Body of pancreas (tissue), 4 donors: ENCODE measurements at regions not wholly inside any gene's neighbourhood (a gene's known extent, or its start where the extent isn't known, plus 50 kb on each side); places are given as distances from the start of the nearest gene placed in this dataset.

ENCODE experiments used
- ATAC-seq: fragments of 150-250 bp; one replicate; pipeline ENCODE4 v1.9.1; 2016
- DNase-seq, 4 donors: peaks; one replicate each; pipeline ENCODE4 v3.0.0-alpha.2; 2019
- H3K27ac ChIP-seq, 4 donors: fragments of 200-600 bp; sonication (generic); 1 replicate in 3 of 4; 2 replicates in 1 of 4; pipeline versions ENCODE4 v1.5.1 to v1.6.1; 2016 to 2019; ENCODE audit warnings: mild to moderate bottlenecking in 1 of 4, mixed read lengths in 1 of 4, moderate library complexity in 1 of 4
- H3K27me3 ChIP-seq, 2 donors: fragments of 200-600 bp; sonication (generic); one replicate each; pipeline ENCODE4 v1.6.0; 2016; ENCODE audit warnings: mild to moderate bottlenecking in 1 of 2
- H3K36me3 ChIP-seq, 2 donors: fragments of 200-600 bp; sonication (generic); replicated peaks in 1 of 2; 2 replicates each; pipeline ENCODE4 v1.5.1; 2016; ENCODE audit warnings: low read depth in 2 of 2; ENCODE audit not compliant: insufficient read depth in 1 of 2
- H3K4me1 ChIP-seq: fragments of 200-600 bp; sonication (generic); one replicate; pipeline ENCODE4 v1.6.0; 2016
- H3K4me3 ChIP-seq, 2 donors: fragments of 200-600 bp; sonication (generic); 1 replicate in 1 of 2; 2 replicates in 1 of 2; pipeline ENCODE4 v1.5.1; 2016 to 2019
- H3K9me3 ChIP-seq, 3 donors: fragments of 200-600 bp; sonication (generic); 1 replicate in 2 of 3; 2 replicates in 1 of 3; pipeline ENCODE4 v1.5.1; 2016
- CTCF ChIP-seq, 7 experiments: fragments of 450-650 bp in 4 of 7; fragments of 200-600 bp in 3 of 7; sonication (generic) in 3 of 7; IDR thresholded peaks; one replicate each; pipeline ENCODE4 v1.5.1; 2016 to 2019; ENCODE audit warnings: antibody characterized with exemption in 7 of 7
- POLR2A ChIP-seq, 3 donors: fragments of 450-650 bp; IDR thresholded peaks; one replicate each; pipeline ENCODE4 v1.6.1; 2016; ENCODE audit warnings: antibody characterized with exemption in 3 of 3, mild to moderate bottlenecking in 2 of 3
- WGBS, 2 donors: methylation state at CpG; one replicate each; pipeline ENCODE4 v1.1.5; 2017; 5-methylcytosine and 5-hydroxymethylcytosine counted together
- intact Hi-C: fragments of 100-400 bp; cut with DNase I; formaldehyde crosslinking; loops from one replicate; pipeline ENCODE4 v1.15.1; 2023

DNA sequence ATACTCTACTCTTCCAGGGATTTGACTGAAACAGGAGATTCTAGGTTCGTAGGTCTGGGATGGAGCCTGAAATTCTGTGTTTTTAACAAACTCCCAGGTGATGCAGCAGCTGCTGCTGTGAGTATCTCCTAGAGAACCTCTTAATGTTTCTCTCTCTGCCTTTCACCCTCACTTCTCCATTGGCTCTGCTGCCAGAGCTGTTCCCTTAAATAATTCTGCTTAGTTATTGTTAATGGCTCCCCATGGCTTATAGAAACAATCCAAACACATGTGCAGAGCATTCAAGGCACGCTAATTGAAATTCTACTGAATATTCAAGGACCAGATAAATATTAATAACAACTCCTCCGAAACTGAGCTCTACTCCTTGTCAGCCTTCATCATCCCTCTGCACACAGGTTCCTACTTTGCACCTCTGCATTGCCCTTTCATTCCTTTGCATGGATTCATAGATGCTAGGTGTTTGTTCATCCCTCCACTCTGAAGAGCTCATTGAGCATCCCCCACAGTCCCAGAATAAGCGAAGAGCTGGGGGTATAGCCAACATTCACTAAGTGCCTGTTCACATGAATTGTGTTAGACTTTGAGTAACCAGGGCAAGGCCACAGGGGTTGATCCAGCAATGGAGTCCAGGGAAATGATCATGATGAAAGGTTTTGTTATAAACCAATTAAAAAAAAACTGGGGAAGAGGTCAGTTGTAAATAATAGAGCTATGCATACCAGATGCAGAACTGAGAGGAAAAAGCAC is 488.4 kb upstream of the JAG1 start:
- peaks cover 18% of the 10 kb centered on the region for H3K4me1 ChIP-seq
- intact Hi-C loops: no loop called here
- no peaks in the 10 kb centered on the region for H3K36me3 ChIP-seq
- H3K4me3 ChIP-seq: no peak overlapping the region
- no peaks in the 10 kb centered on the region for H3K27me3 ChIP-seq
- no peak for TF ChIP-seq POLR2A (IDR thresholded peaks at IDR 0.05)
- TF ChIP-seq CTCF (IDR thresholded peaks at IDR 0.05): no peak
- no peak overlapping the region for H3K27ac ChIP-seq
- DNase-seq (no peak), ATAC-seq (no peak)
- no peaks in the 10 kb centered on the region for H3K9me3 ChIP-seq
- WGBS, 2 donors: 85 to 90% methylated on average over 4 of the region's 4 CpGs

DNA sequence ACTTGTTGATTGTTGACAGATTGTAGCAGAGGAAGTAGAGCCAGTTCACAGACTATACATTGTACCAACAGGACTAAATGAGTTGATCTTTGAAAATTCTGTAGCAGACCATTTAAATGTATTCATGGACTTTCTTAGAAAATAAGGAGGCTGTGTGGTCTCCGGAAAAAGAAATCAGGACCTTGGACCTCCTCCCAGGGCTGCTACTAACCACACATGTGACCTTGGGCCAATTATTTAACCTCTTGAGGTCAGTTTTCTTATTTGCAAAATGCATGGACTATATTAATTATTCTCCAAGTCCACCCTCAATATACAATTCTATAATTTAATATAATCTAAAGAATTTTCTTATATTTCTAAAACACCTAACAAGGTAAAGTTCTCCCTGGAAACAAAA is 492.0 kb upstream of the JAG1 start:
- Histone ChIP-seq H3K9me3 (no peaks in the 10 kb centered on the region), H3K27me3 (no peaks in the 10 kb centered on the region), H3K27ac (no peak overlapping the region), H3K4me1 (no peaks in the 10 kb centered on the region), H3K4me3 (no peak overlapping the region), H3K36me3 (no peaks in the 10 kb centered on the region)
- intact Hi-C loops: no loop called here
- no peak for TF ChIP-seq POLR2A (IDR thresholded peaks at IDR 0.05)
- TF ChIP-seq CTCF (IDR thresholded peaks at IDR 0.05): no peak
- no peak for ATAC-seq
- no peak for DNase-seq
- 15 to 20% methylated on average over 1 of the region's 1 CpG for WGBS, 2 donors

DNA sequence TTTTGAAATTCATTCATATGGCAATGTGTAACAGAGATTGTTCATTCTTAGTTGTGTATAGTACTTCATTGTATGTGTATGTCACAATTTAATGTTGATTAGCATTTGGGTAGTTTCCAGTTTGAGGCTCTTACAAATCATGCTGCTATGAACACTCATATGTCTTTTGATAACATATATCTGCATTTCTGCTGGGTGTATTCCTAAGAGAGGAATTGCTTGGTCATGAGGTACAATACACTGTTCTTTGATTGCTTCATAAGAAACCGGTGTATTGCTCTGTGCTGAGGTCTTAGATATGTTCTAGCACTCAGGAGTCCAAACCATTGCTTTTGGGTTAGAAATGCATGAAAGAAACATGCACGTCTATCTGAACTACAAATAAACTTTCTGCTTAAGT is 492.9 kb upstream of the JAG1 start:
- 87 to 94% methylated on average over 2 of the region's 2 CpGs for WGBS, 2 donors
- no peaks in the 10 kb centered on the region for H3K9me3 ChIP-seq
- H3K36me3 ChIP-seq: no peaks in the 10 kb centered on the region
- H3K4me1 ChIP-seq: no peaks in the 10 kb centered on the region
- no peak overlapping the region for H3K4me3 ChIP-seq
- H3K27me3 ChIP-seq: no peaks in the 10 kb centered on the region
- no peak for DNase-seq
- TF ChIP-seq CTCF (IDR thresholded peaks at IDR 0.05) (no peak), POLR2A (IDR thresholded peaks at IDR 0.05) (no peak)
- intact Hi-C loops: no loop called here
- ATAC-seq: no peak
- no peak overlapping the region for H3K27ac ChIP-seq

DNA sequence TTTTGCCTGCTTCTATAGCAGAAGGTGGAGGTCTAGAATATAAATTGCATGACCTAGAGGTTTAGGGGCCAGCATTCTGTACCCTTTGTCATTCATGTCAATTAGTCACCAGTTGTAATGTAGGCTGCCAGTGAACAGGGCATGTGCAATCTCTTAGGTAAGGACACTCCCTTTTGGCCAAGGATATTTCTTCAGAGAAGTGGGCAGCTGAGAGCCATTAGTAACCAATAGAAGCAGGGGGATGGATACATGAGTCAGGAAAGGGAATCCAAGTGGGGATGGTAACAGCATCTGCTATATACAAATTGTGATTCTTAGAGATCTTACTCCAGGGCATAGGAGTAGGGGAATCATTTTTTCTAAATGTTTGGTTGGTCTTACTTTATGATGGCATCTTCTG is 494.2 kb upstream of the JAG1 start:
- Histone ChIP-seq H3K4me3 (no peak overlapping the region), H3K27ac (no peak overlapping the region), H3K27me3 (no peaks in the 10 kb centered on the region), H3K9me3 (no peaks in the 10 kb centered on the region), H3K4me1 (no peaks in the 10 kb centered on the region), H3K36me3 (no peaks in the 10 kb centered on the region)
- intact Hi-C loops: no loop called here
- ATAC-seq: no peak
- TF ChIP-seq POLR2A (IDR thresholded peaks at IDR 0.05) (no peak), CTCF (IDR thresholded peaks at IDR 0.05) (no peak)
- DNase-seq: no peak

- Histone ChIP-seq H3K4me3 (no peak overlapping the region), H3K27ac (no peak overlapping the region), H3K9me3 (no peaks in the 10 kb centered on the region), H3K4me1 (no peaks in the 10 kb centered on the region), H3K27me3 (no peaks in the 10 kb centered on the region), H3K36me3 (no peaks in the 10 kb centered on the region)
- TF ChIP-seq POLR2A (IDR thresholded peaks at IDR 0.05): no peak
- intact Hi-C loops: no loop called here
- no peak for DNase-seq
- ATAC-seq: no peak
These were observed 496.2 kb upstream of the JAG1 start for GRCh38 chr20:11170025-11170424.
